Activated CD4-positive, alpha-beta T cell treated with anti-CD3 and anti-CD28 coated beads for 36 hours (primary cell): ENCODE measurements at regions not wholly inside any gene's neighbourhood (a gene's known extent, or its start where the extent isn't known, plus 50 kb on each side); places are given as distances from the start of the nearest gene placed in this dataset.

ENCODE experiments used
- ATAC-seq: fragments of 200-7000 bp; cut with Tn5 transposase; one replicate; pipeline ENCODE4 v1.10.0; 2021; ENCODE audit warnings: mild to moderate bottlenecking, moderate library complexity
- CTCF ChIA-PET: fragments of 350-600 bp; sonication (Branson Sonifier 250); formaldehyde crosslinking; loops from one replicate; lab custom pipeline; 2021; ENCODE audit warnings: antibody characterized with exemption; lab: Charles Lee
- POLR2A ChIA-PET: fragments of 350-600 bp; sonication (Branson Sonifier 250); formaldehyde crosslinking; loops from one replicate; lab custom pipeline; 2021; ENCODE audit warnings: antibody characterized with exemption, inconsistent platforms; lab: Charles Lee
- DNase-seq: peaks from one replicate; pipeline ENCODE4 v3.0.0-alpha.2; 2020
- H3K27ac Mint-ChIP-seq: one replicate; pipeline ENCODE4 v1.8.0; 2021; ENCODE audit warnings: mixed read lengths
- H3K27me3 Mint-ChIP-seq: one replicate; pipeline ENCODE4 v1.8.0; 2021; ENCODE audit warnings: mixed read lengths
- H3K36me3 Mint-ChIP-seq: one replicate; pipeline ENCODE4 v1.8.0; 2021; ENCODE audit warnings: low read depth, mixed read lengths
- H3K4me1 Mint-ChIP-seq: one replicate; pipeline ENCODE4 v1.8.0; 2021; ENCODE audit warnings: mixed read lengths
- H3K4me3 Mint-ChIP-seq: one replicate; pipeline ENCODE4 v1.8.0; 2021; ENCODE audit warnings: mild to moderate bottlenecking, moderate library complexity, mixed read lengths
- H3K9me3 Mint-ChIP-seq: one replicate; pipeline ENCODE4 v1.8.0; 2021; ENCODE audit warnings: low read depth, mixed read lengths
- intact Hi-C, 2 experiments: fragments of 100-400 bp; cut with DNase I in 1 of 2; cut with micrococcal nuclease in 1 of 2; formaldehyde crosslinking; loops; one replicate each; pipeline versions ENCODE4 v1.14.2 to v1.15.1; 2022 to 2024; cut with DNase I, micrococcal nuclease

DNA sequence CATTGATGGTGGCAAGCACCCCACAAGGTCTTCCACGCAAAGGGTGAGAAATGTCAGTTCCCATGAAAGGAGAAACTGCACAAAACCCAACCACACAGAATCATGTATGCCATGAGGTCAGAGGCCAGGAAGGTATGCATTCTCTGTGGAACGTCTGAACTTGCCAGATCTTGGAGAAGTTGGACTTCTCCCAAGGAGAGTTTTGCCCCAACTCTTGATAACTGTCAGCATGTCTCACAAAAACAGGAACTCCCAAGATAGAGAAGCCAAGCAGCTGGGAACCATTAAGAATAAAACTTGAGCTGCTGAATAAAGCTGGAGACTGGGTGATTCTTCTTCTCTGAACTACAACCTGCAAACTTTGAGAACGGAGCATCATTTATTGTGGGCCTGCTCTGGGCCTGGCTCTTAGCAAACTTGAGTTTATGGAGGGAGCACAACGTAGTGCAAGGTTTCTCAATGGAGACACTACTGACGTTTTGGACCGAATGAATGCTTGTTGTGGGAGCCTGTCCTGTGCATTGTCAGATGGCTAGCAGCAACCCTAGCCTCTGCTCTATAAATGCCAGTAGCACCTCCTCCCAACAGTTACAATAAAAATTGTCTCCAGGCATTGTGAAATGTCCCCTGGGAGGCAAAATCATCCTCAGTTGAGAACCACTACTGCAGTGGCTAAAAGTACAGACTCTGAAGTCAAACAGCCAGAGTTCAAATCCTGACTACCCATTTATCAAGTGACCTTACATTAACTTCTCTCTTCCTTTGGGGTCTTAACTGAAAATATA, 193.5 kb downstream of the ACTL7B start:
- H3K4me1 Mint-ChIP-seq = no peaks in the 10 kb centered on the region
- no peak overlapping the region for H3K27ac Mint-ChIP-seq
- ATAC-seq (no peak), DNase-seq (no peak)
- H3K27me3 Mint-ChIP-seq = no peaks in the 10 kb centered on the region
- CTCF ChIA-PET = no interaction called here
- H3K9me3 Mint-ChIP-seq = peaks cover 15% of the 10 kb centered on the region
- intact Hi-C loops = no loop called here
- POLR2A ChIA-PET = no interaction called here
- no peaks in the 10 kb centered on the region for H3K36me3 Mint-ChIP-seq
- no peak overlapping the region for H3K4me3 Mint-ChIP-seq

DNA sequence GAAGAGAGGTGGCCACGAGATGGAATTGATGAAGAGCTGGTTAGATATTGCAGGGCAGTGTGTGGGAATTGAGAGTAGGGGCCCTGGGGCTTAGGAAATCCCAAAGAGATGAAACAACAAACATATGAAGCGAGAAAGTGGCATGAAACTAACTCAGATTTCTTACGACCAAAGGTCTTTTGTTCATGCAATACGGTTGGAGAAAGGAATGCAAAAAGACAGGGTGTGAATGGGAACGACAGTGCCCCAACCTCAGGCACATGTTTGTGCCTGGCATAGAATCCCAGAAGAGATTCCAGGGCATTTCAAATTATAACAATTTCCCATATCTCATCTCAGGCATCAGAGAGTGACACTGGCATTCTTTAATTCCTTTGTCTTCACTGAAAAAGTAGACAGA, 199.2 kb downstream of the ACTL7B start:
- DNase-seq (no peak), ATAC-seq (no peak)
- ChIA-PET POLR2A (no interaction called here), CTCF (no interaction called here)
- Mint-ChIP-seq H3K27ac (no peak overlapping the region), H3K4me3 (no peak overlapping the region), H3K4me1 (no peaks in the 10 kb centered on the region), H3K27me3 (no peaks in the 10 kb centered on the region), H3K9me3 (peaks cover 15% of the 10 kb centered on the region), H3K36me3 (no peaks in the 10 kb centered on the region)
- intact Hi-C loops = no loop called here

DNA sequence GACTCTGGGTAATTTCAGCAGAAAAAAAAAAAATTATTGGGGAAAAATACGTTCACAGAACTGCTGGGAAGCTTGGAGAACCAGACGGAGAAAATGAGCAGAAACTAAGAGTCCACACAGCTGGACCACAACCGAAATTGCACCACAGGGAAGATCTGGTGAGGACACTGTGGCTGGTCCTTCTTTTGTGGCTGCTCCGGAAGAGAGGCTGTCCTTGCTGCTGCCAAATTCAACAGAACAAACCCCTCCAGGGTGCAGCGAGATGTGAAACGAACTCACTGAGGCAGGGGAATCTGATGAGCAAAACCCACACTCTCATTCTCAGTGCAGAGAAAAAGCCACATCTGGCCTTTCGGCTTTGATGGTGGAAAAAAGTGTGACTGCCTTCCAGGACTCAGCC, 200.0 kb downstream of the ACTL7B start:
- no peak overlapping the region for H3K4me3 Mint-ChIP-seq
- no peaks in the 10 kb centered on the region for H3K4me1 Mint-ChIP-seq
- H3K9me3 Mint-ChIP-seq = peaks cover 17% of the 10 kb centered on the region
- ChIA-PET CTCF (no interaction called here), POLR2A (no interaction called here)
- no peaks in the 10 kb centered on the region for H3K36me3 Mint-ChIP-seq
- no peaks in the 10 kb centered on the region for H3K27me3 Mint-ChIP-seq
- intact Hi-C loops = no loop called here
- no peak for ATAC-seq
- DNase-seq = no peak
- H3K27ac Mint-ChIP-seq = no peak overlapping the region

DNA sequence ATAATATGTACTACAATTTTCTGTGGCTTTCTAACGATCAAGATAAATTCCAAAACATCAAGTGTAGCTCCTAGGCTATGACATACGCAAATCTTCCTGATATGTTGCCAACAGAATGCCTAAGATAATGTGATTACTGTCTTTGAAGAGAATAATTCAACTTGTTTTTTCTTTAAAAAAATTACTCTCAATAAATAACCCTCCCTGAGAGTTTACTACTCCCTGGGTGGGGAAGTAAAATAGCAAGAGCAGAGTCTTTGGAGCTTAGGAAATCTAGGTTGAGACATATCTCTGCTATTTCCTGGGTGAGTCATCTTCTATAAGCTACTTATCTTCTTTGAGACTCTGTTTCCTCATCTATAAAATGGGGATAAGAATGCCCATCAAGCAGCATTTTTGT, 201.2 kb downstream of the ACTL7B start:
- Mint-ChIP-seq H3K4me1 (no peaks in the 10 kb centered on the region), H3K4me3 (no peak overlapping the region), H3K27ac (no peak overlapping the region), H3K36me3 (no peaks in the 10 kb centered on the region), H3K27me3 (no peaks in the 10 kb centered on the region), H3K9me3 (peaks cover 13% of the 10 kb centered on the region)
- DNase-seq = no peak
- no peak for ATAC-seq
- POLR2A ChIA-PET = no interaction called here
- CTCF ChIA-PET = interaction anchor here (0.7 kb wide), 1 partner anchor 561 kb away, joined by 3 read pairs; no protein-coding TSS in a partner anchor
- intact Hi-C loops = no loop called here

DNA sequence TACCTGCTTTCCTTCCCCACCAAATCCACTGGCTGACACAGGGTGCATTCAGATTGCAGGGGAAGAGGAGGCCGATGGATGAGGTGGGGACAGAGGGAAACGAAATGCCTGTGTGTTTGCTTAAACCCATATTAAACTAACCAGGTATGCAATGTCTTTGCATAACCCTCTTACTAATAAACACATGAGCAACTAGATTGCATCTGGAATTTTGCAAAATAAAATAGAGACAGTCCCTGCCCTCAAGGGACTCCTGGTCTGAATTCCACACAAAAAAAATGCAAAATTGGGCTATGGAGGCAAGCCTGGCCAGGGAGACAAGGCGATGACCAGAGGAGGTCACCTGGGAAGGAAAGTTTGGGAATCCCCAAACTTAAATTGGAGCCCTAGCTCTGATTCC, 202.9 kb downstream of the ACTL7B start:
- POLR2A ChIA-PET = no interaction called here
- no peak overlapping the region for H3K27ac Mint-ChIP-seq
- H3K9me3 Mint-ChIP-seq = peaks cover 4% of the 10 kb centered on the region
- no peaks in the 10 kb centered on the region for H3K27me3 Mint-ChIP-seq
- intact Hi-C loops = no loop called here
- CTCF ChIA-PET = no interaction called here
- no peaks in the 10 kb centered on the region for H3K36me3 Mint-ChIP-seq
- no peak overlapping the region for H3K4me3 Mint-ChIP-seq
- no peaks in the 10 kb centered on the region for H3K4me1 Mint-ChIP-seq
- DNase-seq (no peak), ATAC-seq (no peak)

DNA sequence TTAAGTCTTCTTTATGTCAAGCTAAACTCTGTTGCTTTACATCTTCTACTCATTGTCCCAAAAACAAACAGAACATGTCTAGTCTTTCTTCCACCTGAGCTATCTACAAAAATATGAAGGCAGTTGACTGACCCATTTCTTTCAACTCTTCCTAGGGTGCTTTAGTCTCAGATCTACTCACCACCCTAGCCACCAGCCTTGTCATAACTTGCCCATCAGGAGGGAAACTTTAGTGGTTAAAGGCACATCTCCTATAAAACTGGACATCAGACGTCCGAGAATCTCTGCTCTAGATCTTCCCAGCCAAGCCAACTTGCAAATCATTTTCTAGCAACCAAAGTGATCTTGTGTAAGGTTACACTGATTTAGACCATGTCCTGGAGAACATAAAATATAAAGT, 205.0 kb downstream of the ACTL7B start:
- ChIA-PET CTCF (interaction anchor here (0.6 kb wide), 1 partner anchor 249 kb away, joined by 3 read pairs; no protein-coding TSS in a partner anchor), POLR2A (no interaction called here)
- H3K9me3 Mint-ChIP-seq = peaks cover 4% of the 10 kb centered on the region
- H3K4me3 Mint-ChIP-seq = no peak overlapping the region
- H3K27me3 Mint-ChIP-seq = no peaks in the 10 kb centered on the region
- H3K4me1 Mint-ChIP-seq = no peaks in the 10 kb centered on the region
- DNase-seq = no peak
- H3K27ac Mint-ChIP-seq = no peak overlapping the region
- no peak for ATAC-seq
- H3K36me3 Mint-ChIP-seq = no peaks in the 10 kb centered on the region
- intact Hi-C loops = no loop called here

DNA sequence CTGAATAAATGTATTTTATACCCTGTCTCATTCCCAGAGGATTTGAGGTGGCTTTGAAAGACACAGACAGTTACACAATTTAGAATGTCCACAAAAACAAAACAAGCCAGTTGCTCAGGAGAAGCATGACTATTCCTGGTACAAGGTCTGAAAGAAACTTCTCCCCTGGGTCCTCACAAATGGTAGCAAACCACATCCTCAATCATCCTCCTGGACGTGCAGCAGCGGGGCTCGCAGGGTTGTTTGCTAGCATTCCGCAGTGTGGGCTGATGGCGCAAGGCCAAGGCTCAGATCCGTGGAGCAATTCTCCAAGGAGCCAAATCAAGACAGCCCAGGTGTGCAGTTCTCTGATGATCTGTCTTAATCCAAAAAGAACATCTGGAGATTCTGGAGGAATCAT, 210.3 kb downstream of the ACTL7B start:
- H3K27me3 Mint-ChIP-seq = peaks cover 6% of the 10 kb centered on the region
- H3K4me1 Mint-ChIP-seq = no peaks in the 10 kb centered on the region
- DNase-seq = no peak
- H3K27ac Mint-ChIP-seq = no peak overlapping the region
- intact Hi-C loops = no loop called here
- no peak for ATAC-seq
- H3K36me3 Mint-ChIP-seq = no peaks in the 10 kb centered on the region
- H3K9me3 Mint-ChIP-seq = no peaks in the 10 kb centered on the region
- ChIA-PET CTCF (no interaction called here), POLR2A (no interaction called here)
- no peak overlapping the region for H3K4me3 Mint-ChIP-seq

DNA sequence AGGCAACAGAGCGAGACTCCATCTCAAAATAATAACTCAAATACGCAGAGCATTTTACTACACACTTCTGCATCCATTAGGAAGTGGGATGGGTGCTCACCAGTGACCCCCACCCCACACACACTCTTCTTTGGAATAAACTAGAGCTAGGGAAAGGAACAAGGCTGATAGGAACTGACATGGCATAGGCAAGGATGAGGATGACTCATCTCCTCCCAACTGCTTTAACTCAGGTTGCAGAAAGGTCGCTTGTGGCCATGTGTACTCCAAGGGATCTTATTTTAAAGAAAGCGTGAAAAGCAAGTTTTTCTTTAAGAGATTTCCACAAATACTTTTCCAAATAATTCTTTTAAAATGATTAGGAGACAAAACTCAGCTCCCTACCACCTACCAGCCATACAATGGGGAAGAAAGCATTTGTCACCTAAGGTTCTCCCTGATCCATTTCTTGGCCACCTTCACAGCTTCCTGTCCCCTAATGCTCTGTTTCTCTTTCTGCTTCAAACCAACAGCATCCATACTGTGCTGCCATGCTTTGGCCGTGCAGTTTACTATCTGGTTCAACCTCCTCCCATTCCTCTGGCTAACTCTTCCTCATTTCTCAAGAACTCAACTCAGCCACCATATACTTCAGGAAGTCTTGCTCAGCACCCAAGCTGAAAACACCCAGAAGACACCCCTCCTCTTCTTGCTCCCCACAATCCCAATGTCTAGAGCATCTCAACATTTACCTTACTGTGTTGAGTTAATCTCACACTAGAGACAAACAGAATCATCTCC, 211.9 kb downstream of the ACTL7B start:
- CTCF ChIA-PET = no interaction called here

DNA sequence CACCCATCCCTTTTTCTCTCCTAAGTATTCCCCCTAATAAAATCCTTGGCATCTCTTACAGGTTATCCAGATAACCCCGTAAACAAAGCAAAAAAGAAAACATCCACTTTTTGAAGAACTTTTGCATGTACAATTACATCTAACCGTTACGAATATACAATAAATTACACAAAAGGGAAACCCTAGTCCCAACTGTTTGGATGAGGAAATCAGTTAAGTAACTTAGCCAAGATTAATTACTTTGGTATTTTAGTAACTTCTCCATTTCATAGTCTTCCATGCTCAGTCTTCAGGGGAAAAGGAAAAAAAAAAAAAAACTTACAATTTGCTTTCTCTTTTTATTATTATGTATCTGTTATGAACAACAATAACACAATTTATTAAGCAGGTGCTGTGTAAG, 212.9 kb downstream of the ACTL7B start:
- no peak overlapping the region for H3K27ac Mint-ChIP-seq
- POLR2A ChIA-PET = no interaction called here
- H3K4me3 Mint-ChIP-seq = no peak overlapping the region
- DNase-seq (no peak), ATAC-seq (no peak)
- no peaks in the 10 kb centered on the region for H3K36me3 Mint-ChIP-seq
- no peaks in the 10 kb centered on the region for H3K9me3 Mint-ChIP-seq
- CTCF ChIA-PET = no interaction called here
- intact Hi-C loops = no loop called here
- no peaks in the 10 kb centered on the region for H3K4me1 Mint-ChIP-seq
- peaks cover 6% of the 10 kb centered on the region for H3K27me3 Mint-ChIP-seq

More for the DNA sequence above, 211.9 kb downstream of the ACTL7B start:
- POLR2A ChIA-PET = no interaction called here
- intact Hi-C loops = no loop called here
- Mint-ChIP-seq H3K9me3 (no peaks in the 10 kb centered on the region), H3K4me3 (no peak overlapping the region), H3K4me1 (no peaks in the 10 kb centered on the region), H3K36me3 (no peaks in the 10 kb centered on the region), H3K27ac (no peak overlapping the region), H3K27me3 (peaks cover 6% of the 10 kb centered on the region)
- no peak for ATAC-seq
- no peak for DNase-seq

DNA sequence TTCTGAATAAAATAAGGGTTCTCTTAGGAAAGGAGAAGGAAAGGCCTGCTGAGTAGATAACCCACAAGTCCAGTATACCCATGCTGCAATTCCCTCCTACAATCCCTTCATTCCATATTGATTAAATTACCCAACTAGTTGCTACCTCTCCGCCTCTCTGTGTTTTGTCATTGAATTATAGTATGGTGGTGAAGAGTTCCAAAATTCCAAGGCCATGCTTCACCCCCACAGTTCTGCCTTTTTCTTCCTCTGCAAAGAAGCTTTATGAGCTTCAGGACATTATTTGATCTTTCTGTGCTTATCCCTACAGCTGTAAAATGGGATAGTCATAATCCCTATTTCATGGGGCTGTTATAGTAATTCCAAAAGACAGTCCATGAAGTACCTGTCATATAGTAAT, 215.6 kb downstream of the ACTL7B start:
- intact Hi-C loops = no loop called here
- ATAC-seq = no peak

DNA sequence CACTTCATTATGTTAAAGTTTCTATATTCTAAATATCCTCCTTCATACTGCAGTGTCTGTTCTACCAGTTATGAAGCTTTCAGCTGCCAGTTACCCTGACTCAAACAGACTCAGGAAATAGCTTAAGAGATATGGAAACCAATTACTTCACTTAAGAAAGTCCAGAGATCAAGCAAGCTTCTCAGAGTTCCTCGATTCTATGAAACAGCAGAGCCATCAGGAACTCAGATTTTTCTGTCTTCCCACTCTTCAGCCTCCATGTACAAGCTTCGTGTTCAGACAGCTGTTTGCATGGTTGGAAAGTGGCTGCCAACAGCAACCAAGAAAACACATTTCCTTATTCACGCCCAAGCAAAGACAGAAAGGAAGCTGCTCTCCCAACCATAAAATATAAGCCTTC, 216.1 kb downstream of the ACTL7B start:
- Mint-ChIP-seq H3K36me3 (no peaks in the 10 kb centered on the region), H3K4me1 (no peaks in the 10 kb centered on the region), H3K27me3 (peaks cover 9% of the 10 kb centered on the region), H3K27ac (no peak overlapping the region), H3K4me3 (no peak overlapping the region), H3K9me3 (no peaks in the 10 kb centered on the region)
- ChIA-PET POLR2A (no interaction called here), CTCF (no interaction called here)
- DNase-seq (no peak), ATAC-seq (no peak)
- intact Hi-C loops = no loop called here

More for the DNA sequence above, 215.6 kb downstream of the ACTL7B start:
- Mint-ChIP-seq H3K27ac (no peak overlapping the region), H3K9me3 (no peaks in the 10 kb centered on the region), H3K4me3 (no peak overlapping the region), H3K27me3 (peaks cover 9% of the 10 kb centered on the region), H3K36me3 (no peaks in the 10 kb centered on the region), H3K4me1 (no peaks in the 10 kb centered on the region)
- ChIA-PET POLR2A (no interaction called here), CTCF (no interaction called here)
- DNase-seq = no peak

DNA sequence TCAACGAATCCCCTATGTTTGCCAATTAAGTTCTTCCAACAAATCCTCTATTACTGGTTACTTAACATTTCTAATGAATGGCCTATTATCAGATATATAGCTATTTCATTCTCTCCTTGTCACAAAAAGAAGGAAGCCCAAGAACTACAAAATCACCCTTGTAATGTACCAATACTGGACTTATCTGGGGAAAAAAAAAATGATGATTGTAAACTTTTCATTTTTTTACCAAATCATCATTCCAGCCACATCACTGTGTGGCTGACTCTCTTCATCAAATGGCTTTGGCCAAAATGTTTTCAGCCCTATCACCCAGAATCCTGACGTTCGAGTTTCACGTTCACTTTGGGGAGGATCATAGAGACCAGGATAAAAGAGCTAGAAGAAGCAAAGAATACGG, 216.7 kb downstream of the ACTL7B start:
- Mint-ChIP-seq H3K9me3 (no peaks in the 10 kb centered on the region), H3K4me1 (no peaks in the 10 kb centered on the region), H3K36me3 (no peaks in the 10 kb centered on the region), H3K4me3 (no peak overlapping the region), H3K27me3 (peaks cover 8% of the 10 kb centered on the region), H3K27ac (no peak overlapping the region)
- DNase-seq = no peak
- intact Hi-C loops = no loop called here
- ChIA-PET CTCF (no interaction called here), POLR2A (no interaction called here)
- ATAC-seq = no peak
